ENCODE measurements at regions not wholly inside any gene's neighbourhood (a gene's known extent, or its start where the extent isn't known, plus 50 kb on each side); places are given as distances from the start of the nearest gene placed in this dataset.

DNA sequence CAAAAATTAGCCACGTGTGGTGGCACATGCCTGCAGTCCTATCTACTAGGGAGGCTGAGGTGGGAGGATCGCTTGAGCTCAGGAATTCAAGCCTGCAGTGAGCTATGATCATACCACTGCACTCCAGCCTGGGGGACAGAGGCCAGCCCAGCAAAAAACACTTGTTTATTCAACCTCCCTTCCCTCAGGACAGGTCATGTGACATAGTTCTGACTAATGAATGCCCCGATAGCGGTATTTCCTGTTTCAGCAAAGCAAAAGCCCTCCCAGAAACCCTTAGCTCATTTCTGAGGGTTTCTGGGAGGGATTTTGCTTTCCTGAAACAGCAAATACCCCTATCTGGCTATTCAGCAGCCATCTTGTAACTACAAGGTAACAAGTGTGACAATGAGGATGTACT, 157.1 kb downstream of the GATA3 start:
- no peak for DNase-seq (ENCODE audit: low spot score)
- TF ChIP-seq, protein P1, sequence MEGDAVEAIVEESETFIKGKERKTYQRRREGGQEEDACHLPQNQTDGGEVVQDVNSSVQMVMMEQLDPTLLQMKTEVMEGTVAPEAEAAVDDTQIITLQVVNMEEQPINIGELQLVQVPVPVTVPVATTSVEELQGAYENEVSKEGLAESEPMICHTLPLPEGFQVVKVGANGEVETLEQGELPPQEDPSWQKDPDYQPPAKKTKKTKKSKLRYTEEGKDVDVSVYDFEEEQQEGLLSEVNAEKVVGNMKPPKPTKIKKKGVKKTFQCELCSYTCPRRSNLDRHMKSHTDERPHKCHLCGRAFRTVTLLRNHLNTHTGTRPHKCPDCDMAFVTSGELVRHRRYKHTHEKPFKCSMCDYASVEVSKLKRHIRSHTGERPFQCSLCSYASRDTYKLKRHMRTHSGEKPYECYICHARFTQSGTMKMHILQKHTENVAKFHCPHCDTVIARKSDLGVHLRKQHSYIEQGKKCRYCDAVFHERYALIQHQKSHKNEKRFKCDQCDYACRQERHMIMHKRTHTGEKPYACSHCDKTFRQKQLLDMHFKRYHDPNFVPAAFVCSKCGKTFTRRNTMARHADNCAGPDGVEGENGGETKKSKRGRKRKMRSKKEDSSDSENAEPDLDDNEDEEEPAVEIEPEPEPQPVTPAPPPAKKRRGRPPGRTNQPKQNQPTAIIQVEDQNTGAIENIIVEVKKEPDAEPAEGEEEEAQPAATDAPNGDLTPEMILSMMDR (IDR thresholded peaks at IDR 0.05; ENCODE audit: extremely low read depth, missing control alignments): no peak

DNA sequence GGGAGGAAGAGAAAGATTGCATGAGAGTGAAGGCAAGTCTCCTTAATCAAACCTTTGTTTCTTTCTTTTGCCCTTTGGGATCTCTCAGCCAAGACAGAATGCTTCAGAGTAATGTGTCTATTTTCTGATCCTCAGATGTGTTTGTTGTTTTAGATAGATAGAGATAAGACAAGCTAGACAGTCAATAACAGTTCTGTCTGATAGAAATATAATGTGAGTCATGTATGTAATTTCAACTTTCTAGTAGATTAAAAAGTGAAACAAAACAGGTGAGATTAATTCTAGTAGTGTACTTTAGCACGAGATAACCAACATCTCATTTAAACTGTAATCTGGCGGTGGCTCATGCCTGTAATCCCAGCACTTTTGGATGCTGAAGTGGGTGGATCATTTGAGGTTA, 159.2 kb downstream of the GATA3 start:
- TF ChIP-seq, protein P1 (IDR thresholded peaks at IDR 0.05; ENCODE audit: extremely low read depth, missing control alignments): no peak
- no peak for DNase-seq (ENCODE audit: low spot score)

GRCh38 chr10:8214587-8214986, 160.1 kb downstream of the GATA3 start:
- no peak for DNase-seq (ENCODE audit: low spot score)
- TF ChIP-seq, protein P1 (IDR thresholded peaks at IDR 0.05; ENCODE audit: extremely low read depth, missing control alignments): no peak

- TF ChIP-seq, protein P1 (IDR thresholded peaks at IDR 0.05; ENCODE audit: extremely low read depth, missing control alignments): no peak
- DNase-seq (ENCODE audit: low spot score): no peak
Observed at GRCh38 chr10:8216893-8217292, 162.4 kb downstream of the GATA3 start.

DNA sequence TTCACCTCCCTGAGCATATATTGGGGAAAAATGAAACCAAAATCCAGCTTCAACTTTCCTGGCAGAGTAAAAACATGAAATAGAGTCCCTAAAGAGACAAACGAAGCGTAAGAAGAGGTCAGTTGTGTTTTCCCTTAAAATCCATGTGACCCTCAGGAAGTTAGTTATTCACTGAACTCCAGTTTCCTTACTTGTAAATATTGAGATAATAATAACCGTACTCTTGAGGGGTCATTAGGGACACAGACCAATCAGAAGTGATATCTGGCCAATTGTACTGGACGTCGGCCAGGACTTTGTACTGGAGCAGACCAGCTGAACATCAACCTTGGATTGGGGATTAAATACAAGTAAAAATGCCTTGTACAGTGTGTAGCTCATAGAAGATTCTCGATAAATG, 167.0 kb downstream of the GATA3 start:
- DNase-seq (ENCODE audit: low spot score): no peak
- TF ChIP-seq, protein P1 (IDR thresholded peaks at IDR 0.05; ENCODE audit: extremely low read depth, missing control alignments): no peak

DNA sequence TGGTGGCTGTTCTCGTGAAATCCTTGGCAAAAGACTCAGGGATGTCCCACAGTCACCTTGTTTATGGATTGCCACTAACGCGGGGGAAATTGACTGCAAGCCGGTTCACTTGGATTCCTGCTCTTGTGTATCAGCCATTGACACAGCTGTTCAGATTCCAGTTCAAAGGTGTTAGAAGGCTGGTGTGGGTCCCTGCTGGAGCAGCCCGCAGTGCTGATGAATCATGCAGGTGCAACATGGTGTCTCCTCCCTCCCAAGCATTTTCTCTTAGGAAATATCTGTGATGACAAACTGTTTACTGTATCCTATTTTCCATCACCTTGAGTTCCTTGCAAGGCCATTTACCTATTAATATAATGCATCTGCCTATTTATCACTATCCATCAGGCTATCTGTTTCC, 170.1 kb downstream of the GATA3 start:
- TF ChIP-seq, protein P1 (IDR thresholded peaks at IDR 0.05; ENCODE audit: extremely low read depth, missing control alignments): no peak
- no peak for DNase-seq (ENCODE audit: low spot score)

DNA sequence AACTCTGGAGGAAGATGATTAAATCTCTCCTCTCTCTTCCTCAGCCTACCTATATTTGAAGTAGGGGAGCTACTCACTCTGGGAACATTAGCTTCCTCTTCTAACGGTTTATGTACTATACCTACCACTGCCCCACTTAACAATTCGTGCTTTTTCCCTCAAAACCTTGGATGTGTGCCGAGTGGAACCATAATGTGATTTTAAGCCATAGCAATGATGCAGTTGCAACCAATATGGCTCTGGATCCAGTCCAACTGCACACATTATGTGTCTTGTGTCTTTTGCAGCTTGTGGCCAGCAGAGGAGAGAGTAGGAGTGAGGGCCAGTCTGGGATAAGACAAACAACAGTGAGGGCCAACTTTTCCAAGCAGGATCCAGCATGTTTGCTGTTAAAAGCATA, 170.7 kb downstream of the GATA3 start:
- no peak for DNase-seq (ENCODE audit: low spot score)
- TF ChIP-seq, protein P1 (IDR thresholded peaks at IDR 0.05; ENCODE audit: extremely low read depth, missing control alignments): no peak

Data from GM20000 (cell line).